DMS153 (cell line): ENCODE measurements at regions not wholly inside any gene's neighbourhood (a gene's known extent, or its start where the extent isn't known, plus 50 kb on each side); places are given as distances from the start of the nearest gene placed in this dataset.

Source experiments
- DNase-seq: peaks from one replicate; lab custom pipeline; 2025; lab: John Stamatoyannopoulos, UW

DNA sequence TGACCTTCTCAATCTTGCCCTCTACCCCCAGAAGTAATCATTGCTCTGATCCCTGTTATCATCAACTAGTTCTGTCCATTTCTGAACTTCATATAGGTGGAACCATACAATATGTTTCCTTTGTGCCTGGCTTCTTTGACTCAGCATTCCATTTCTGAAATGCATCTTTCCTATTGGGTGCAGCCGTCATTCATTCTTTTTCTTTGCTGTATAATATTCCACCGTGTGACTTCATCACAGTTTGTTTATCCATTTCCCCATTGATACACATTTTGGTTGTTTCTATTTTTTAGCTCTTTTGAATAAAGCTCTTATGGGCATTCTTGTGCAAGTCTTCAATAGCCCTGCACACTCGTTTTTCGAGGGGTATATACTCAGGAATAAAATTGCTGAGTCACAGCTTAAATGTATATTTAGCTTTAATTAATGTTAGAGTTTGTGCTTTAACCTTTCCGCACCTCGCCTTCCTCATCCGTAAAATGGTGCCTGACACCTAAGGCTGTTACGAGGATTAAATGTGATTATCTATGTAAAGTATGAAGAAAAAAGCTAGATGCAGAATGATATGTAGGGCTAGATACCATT lies 491.6 kb downstream of the MIAT start:
- no peak for DNase-seq

DNA sequence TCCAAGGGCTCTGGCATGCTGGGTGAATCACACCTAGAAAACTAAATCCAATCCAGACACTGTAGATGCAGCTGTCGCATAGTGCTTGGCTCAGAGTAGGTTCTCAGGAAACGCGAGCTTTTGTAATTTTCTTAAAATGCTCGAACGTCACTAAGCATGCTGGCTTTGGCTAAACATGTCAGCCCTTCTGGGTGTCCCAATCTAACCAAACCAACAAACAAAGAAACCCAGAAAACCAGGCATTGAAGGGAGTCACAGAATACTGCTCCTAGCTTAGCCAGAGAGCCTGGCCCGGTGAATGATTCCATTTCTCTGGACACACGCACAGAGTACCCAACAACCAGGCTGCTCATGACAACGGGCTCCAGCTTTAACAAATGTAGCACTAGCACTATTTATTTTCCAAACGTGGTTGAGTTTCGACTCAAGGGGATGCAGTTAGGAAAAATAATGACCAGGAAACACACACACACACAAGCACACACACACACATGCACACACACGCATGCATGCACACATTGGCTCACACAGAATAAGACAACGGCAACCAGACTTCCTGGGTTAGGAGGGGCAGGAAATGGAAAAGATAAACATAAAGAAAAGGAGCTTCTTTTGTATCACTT lies 492.6 kb downstream of the MIAT start:
- no peak for DNase-seq

- peak; percentile 55 for DNase-seq
Observed at GRCh38 chr22:27150544-27150941, 493.2 kb downstream of the MIAT start.

DNA sequence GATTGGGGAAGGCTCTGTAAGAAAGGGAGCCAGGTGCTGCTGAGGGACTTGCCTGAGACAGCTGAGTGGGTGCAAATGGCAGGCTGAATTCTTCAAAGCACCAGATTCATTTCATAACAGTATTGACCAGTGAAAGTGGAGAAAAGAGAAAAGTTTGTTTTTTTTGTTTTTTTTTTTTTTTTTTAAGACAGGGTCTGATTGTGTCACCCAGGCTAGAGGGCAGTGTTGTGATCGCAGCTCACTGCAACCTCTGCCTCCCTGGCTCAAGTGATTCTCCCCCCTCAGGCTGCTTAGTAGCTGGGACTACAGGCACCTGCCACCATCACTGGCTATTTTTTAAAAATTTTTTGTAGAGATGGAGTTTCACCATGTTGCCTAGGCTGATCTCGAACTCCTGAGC lies 494.0 kb downstream of the MIAT start:
- no peak for DNase-seq

GRCh38 chr22:27152033-27152432 lies 494.6 kb downstream of the MIAT start:
- no peak for DNase-seq

DNA sequence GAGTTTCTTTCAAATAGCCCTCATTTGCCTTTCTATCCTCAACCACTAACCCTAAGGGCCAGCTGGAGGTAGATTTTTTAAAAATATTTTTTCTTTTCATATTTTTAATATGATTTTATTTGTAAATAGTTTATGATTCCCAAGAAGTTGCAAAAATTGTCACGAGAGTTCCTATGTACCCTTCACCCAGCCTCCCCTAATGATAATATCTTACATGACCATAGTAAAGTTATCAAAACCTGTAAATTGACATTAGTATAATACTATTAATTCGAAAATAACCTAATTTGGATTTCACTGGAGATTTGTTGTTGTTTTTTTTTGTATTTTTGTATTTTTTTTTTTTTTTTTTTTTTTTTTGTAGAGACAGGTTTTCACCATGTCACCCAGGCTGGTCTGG lies 495.5 kb downstream of the MIAT start:
- no peak for DNase-seq

DNA sequence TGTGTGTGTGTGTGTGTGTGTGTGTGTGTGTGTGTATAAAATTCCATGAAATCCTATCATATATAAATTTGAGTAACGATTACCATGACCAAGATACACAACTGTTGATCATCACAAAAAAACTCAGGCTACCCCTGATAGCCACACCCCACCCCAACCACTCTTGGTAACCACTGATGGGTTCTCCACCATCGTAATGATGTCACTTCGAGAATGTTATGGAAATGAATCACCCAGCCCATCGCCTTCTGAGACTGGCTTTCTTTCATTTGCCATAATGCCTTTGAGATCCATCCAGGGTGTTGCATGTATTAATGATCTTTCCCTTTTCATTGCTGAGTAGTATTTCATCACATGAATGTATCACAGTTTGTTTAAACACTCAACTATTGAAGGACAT lies 496.0 kb downstream of the MIAT start:
- DNase-seq, result no peak

GRCh38 chr22:27154717-27155116 lies 497.3 kb downstream of the MIAT start:
- no peak for DNase-seq

GRCh38 chr22:27156821-27157489 lies 499.6 kb downstream of the MIAT start:
- DNase-seq, result no peak

- DNase-seq, result no peak
Observed at GRCh38 chr22:27157666-27158370, 500.4 kb downstream of the MIAT start.

- DNase-seq, result no peak
Observed at GRCh38 chr22:27159016-27159415, 501.6 kb downstream of the MIAT start.

DNA sequence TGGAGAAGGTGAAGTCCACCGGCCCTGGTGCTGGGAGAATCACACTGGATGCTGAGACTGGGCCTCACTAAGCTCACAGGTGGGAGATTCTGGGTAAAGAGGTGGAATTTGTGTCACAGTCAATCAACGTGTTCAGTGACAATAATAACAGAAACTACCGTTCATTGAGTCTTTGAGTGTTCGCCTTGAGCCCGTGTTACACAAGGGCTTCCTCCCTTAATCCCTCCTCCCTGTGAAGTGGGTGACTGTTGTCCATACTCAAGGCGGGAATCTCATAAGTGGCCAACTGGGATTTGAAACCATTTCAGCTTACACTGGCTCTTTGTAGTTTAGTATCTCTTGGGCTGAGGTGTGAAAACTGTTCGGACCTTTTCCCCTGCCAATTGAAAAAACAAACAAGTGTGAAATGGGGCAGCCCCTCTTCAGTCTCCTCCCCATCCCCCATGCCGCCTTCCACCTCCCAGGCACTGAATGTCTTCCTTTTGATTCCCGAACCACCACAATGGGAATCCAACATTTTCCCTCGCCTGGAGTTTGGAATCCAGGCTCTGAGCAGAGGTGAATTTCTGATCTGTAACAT lies 502.4 kb downstream of the MIAT start:
- DNase-seq, result no peak

DNA sequence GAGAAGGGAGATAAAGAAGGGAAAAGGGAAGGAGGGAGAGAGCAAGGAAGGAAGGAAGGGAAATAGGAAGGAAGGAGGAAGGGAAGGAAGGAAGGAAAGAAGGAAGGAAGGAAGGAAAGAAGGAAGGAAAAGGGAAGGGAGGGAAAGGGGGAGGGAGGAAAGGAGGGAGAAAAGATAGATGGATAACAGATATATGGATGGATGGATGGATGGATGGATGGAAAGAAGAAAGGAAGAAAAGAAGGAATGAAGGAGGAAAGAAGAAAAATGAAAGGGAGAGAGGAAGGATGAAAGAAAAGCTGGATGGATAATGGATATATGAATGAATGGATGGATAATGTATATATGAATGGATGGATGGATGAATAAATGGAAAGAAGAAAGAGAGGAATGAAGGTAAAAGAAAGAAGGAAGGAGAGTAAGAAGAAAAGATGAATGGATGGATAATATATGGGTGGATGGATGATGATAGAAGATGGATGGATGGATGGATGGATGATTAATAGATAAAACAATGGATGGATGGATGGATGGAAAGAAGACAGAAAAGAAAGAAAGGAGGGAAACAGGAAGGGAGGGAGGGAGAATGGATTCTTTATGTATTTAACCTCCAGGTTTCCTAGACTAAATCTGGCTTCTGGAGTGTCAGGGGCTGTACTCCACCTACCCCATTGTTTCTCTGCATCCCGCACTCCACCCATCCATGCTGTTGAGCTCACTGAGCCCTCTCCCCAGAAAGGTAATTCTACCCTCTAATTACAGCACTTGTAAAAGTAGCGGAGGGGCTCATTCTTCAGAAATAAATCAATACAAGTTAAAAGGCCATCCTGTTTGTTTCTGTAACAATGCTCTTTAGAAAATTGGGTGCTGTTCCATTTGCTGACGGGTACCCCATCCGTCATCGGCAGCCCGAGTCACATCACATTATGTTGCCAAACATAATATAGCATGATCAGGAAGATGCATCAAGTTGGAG lies 506.1 kb downstream of the MIAT start:
- DNase-seq, result no peak

DNA sequence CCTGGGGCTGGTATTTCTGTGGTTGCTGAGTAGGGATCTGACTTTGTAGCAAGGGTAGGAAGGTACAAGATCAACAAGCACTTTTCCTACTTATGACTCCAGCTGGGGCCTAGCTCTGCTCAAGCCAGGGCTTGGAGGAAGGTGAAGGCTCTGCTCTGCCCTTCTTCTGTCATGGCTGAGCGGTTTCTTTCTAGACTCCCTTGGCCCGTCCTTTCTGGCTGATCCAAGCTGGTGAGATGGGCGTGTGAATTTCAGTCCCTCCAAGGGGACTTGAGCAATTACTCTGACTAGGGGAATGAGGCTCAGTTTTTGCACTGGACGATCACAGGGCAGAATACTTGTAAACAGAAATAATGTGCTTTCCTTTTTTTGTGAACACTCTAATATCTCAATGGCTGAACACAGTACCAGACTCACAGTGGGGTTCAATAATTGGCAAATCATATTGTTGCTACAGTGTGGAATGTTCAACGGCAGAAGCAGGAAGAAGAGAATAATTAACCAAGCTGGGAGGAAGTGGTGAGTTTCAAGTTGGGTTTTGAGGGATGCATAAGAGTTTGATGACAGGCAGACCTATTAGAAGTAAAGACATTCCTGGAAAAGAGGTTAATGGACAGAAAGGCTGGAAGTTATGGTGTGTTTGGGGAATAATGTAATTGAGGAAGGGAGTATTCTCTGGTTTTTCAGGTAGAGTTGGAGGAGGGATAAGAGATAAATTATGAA lies 507.6 kb downstream of the MIAT start:
- DNase-seq, result no peak

DNA sequence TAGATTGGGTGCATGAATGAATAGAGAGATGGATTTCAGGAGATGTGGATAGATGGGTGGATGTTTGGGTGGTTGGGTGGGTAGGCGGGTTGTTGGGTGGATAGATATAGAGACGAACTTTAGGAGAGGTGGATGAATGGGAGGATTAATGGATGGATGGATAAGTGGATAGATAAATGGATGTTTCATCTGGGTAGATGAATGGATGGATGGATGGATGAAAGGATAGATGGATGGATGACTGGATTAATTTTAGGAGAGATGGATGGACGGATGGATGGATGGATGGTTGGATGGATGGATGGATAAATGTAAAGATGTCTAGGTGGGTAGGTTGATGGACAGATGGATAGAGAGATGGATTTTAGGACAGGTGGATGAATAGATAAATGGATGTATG lies 511.3 kb downstream of the MIAT start:
- DNase-seq, result no peak

- DNase-seq, result peak; percentile 29
Observed at GRCh38 chr22:27170491-27170890, 513.1 kb downstream of the MIAT start.

GRCh38 chr22:27171212-27171611 lies 513.8 kb downstream of the MIAT start:
- no peak for DNase-seq

- DNase-seq, result no peak
Observed at GRCh38 chr22:27173530-27173929, 516.1 kb downstream of the MIAT start.

DNA sequence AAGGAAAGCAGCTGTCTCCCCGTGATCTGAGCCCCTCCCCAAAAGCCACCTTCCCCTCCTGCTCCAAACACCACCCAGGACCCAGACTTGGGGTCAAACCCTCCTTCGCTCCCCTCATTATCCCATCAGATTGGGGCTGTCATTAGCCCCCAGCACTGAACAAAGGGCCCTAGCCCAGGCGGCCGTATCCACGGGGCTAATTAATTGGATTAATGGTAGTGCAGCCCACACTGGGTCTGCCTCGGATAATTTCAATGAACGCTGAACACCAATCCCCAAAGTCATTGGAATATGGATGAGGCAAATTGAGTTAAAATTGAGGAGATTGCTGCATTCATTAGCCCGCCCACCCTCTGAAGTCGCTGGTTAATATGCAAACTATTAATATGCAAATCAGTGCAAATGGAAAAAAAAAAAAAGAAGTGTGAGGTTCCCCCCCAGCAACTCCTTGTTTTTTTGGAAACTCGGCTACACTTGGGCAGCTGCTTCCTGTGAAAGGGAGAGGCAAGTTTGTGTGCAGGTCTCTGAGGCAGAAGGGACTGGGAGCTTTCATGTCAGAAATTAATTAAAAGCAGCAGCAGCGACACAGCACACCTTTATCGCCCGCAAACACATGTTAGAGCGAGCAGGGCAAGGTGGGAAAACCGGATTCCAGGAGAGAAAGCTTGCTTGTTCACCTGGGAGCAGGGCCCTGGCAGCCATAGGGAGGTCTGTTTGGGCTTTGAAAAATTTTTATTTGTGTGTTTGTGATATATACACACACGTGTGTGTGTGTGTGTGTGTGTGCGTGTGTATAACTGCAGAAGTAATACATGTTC lies 517.8 kb downstream of the MIAT start:
- DNase-seq, result no peak

- DNase-seq, result no peak
Observed at GRCh38 chr22:27175974-27176373, 518.6 kb downstream of the MIAT start.
